Thymus (tissue), 11 donors: ENCODE measurements at regions not wholly inside any gene's neighbourhood (a gene's known extent, or its start where the extent isn't known, plus 50 kb on each side); places are given as distances from the start of the nearest gene placed in this dataset.
A peak's percentile ranks its signal among the peaks of the same experiment; 100 is the strongest.

Source experiments
- DNase-seq, 9 donors: peaks; one replicate each; pipeline ENCODE4 v3.0.0-alpha.2; 2013; ENCODE audit warnings: low spot score in 9 of 9, low read depth in 6 of 9, missing footprints in 1 of 9
- H3K27ac ChIP-seq, 2 donors: one replicate each; pipeline ENCODE4 v1.5.1; 2013; ENCODE audit warnings: control low read depth in 1 of 2, low read depth in 1 of 2, low read length in 1 of 2, mild to moderate bottlenecking in 1 of 2, moderate library complexity in 1 of 2
- H3K27me3 ChIP-seq, 2 donors: one replicate each; pipeline ENCODE4 v1.5.1; 2013; ENCODE audit warnings: low read length in 1 of 2; ENCODE audit not compliant: control insufficient read depth in 2 of 2, insufficient read depth in 1 of 2
- H3K36me3 ChIP-seq, 2 donors: one replicate each; pipeline ENCODE4 v1.5.1; 2013; ENCODE audit warnings: low read length in 1 of 2, mild to moderate bottlenecking in 1 of 2, moderate library complexity in 1 of 2; ENCODE audit not compliant: control insufficient read depth in 2 of 2, insufficient read depth in 2 of 2
- H3K4me1 ChIP-seq, 2 donors: one replicate each; pipeline ENCODE4 v1.5.1; 2013; ENCODE audit warnings: low read length in 2 of 2; ENCODE audit not compliant: control insufficient read depth in 2 of 2, insufficient read depth in 2 of 2
- H3K4me3 ChIP-seq, 2 donors: one replicate each; pipeline ENCODE4 v1.5.1; 2013; ENCODE audit warnings: low read length in 2 of 2, control low read depth in 1 of 2, mild to moderate bottlenecking in 1 of 2
- H3K9me3 ChIP-seq, 2 donors: one replicate each; pipeline ENCODE4 v1.5.1; 2013; ENCODE audit warnings: low read length in 1 of 2, mild to moderate bottlenecking in 1 of 2; ENCODE audit not compliant: control insufficient read depth in 2 of 2, insufficient read depth in 1 of 2
- WGBS: extraction: QIAGEN DNeasy Blood & Tissue Kit; methylation state at CpG from one replicate; pipeline ENCODE4 v1.1.7; 2013; 5-methylcytosine and 5-hydroxymethylcytosine counted together
- donor health status: healthy.

DNA sequence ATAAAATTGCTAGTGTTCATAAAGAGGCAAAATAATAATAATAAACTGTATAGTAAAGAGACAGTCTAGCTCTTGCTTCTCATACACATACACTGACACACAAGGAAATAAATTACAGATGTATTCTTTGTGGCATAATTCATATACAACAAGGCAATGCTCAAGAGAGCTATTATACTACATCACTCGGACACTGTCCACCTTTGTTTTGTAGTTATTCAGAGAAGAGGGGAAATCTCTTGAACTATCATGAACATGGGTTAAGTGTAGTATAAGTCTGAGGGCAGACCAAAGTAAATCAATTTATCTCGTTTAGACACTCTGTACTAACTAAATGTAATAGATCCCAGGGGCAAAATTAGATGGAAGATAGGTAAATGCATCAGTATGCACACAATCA lies 72.7 kb upstream of the PHIP start:
- Histone ChIP-seq H3K4me1 (no peaks in the 10 kb centered on the region), H3K4me3 (no peak overlapping the region), H3K27ac (no peak overlapping the region), H3K27me3 (no peaks in the 10 kb centered on the region), H3K36me3 (no peaks in the 10 kb centered on the region), H3K9me3 (no peaks in the 10 kb centered on the region)
- WGBS = 87% methylated on average over 2 of the region's 2 CpGs
- DNase-seq = no peak

DNA sequence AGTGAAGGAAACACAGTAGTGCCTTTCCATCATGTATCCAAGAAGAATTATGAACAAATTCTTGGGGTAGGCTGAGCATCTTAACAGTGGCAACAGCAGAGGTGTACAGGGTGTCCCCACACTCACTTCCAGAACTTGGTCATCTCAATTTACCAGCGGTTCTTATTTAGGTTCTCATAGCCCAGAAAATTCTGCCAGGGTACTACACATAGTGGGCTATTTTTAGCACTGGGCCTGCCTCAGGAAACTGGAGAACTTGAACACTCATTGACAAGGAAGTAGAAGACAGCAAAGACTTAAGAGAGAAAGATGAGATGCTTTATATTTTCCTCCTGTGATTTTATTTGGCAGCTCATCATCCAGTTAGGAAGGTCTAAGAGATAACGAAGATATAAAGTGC lies 71.8 kb upstream of the PHIP start:
- no peak overlapping the region for H3K4me3 ChIP-seq
- no peak overlapping the region for H3K27ac ChIP-seq
- H3K36me3 ChIP-seq = no peaks in the 10 kb centered on the region
- H3K9me3 ChIP-seq = no peaks in the 10 kb centered on the region
- WGBS = 87% methylated on average over 2 of the region's 2 CpGs
- no peaks in the 10 kb centered on the region for H3K27me3 ChIP-seq
- no peak for DNase-seq
- no peaks in the 10 kb centered on the region for H3K4me1 ChIP-seq

DNA sequence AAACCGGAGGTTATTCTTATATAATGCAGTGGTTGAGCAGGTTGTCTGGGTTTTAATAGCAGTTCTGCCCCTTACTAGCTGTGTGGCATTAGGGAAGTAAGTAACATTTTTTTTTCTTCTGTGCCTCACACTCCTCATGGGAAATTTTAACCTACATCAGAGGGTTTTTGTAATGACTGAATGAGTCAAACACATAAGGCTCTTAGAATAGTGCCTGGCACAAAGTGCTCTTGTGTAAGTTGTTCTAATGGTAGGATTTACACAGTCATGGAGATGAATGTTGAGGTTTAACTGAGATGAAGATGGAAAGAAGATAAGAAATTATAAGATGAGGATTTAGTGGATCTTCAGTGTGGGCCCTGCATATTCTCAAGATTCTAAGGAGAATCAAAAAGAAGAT lies 68.4 kb upstream of the PHIP start:
- no peak overlapping the region for H3K27ac ChIP-seq
- H3K4me3 ChIP-seq = no peak overlapping the region
- H3K9me3 ChIP-seq = no peaks in the 10 kb centered on the region
- no peak for DNase-seq
- H3K27me3 ChIP-seq = no peaks in the 10 kb centered on the region
- no peaks in the 10 kb centered on the region for H3K4me1 ChIP-seq
- H3K36me3 ChIP-seq = no peaks in the 10 kb centered on the region
- 95% methylated on average over 1 of the region's 1 CpG for WGBS

DNA sequence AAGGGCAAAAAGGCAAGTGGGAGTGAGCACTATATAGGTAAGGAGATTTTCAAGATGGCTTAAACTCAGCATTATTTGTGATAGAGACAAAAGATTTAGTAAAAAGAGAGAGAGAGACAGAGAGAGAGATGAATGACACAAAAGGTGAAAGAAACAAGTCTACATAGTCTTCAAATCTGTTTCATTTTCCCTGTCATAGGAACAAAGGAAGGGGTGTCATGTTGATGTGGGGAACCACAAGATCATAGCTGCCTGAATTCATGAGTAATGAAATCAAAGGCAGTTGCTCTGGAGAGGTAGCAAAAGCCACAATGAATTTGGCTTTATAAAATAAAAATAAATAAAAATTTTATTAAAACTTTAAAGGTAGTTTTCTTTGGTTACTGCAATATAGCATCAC lies 67.2 kb upstream of the PHIP start:
- no peaks in the 10 kb centered on the region for H3K4me1 ChIP-seq
- no peaks in the 10 kb centered on the region for H3K27me3 ChIP-seq
- DNase-seq = peak in 1 of 9 donors; percentile 5
- no peak overlapping the region for H3K4me3 ChIP-seq
- no peaks in the 10 kb centered on the region for H3K9me3 ChIP-seq
- no peak overlapping the region for H3K27ac ChIP-seq
- no peaks in the 10 kb centered on the region for H3K36me3 ChIP-seq

DNA sequence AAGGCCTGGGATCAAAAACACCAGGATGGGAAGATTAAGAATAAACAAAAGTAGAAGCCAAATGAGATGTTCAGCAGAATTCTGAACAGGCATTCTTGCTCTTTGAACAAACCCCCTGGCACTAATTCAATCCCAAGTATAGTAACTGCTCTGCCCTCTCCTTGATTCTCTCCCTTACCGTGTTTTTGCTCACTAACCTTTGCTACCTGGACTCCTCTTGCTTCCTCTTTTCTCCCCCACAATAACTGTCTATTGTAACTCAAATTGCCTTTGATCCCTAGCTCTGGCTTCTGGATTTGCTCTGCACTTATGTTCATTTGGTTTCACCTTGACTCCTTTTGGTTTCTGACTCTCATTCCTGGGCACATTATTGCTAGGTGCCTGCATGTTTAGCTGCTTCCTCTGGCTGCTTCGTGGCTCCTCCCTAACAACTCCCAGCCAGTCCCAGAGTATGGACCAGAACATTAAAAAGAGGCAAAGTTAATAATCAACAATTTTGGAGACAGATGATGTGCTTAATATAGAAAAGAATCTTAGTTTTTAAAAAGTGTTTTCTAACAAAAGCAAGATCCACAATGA lies 65.4 kb upstream of the PHIP start:
- Histone ChIP-seq H3K27me3 (no peaks in the 10 kb centered on the region), H3K27ac (no peak overlapping the region), H3K4me3 (no peak overlapping the region), H3K9me3 (no peaks in the 10 kb centered on the region), H3K4me1 (no peaks in the 10 kb centered on the region), H3K36me3 (no peaks in the 10 kb centered on the region)
- WGBS = 73% methylated on average over 2 of the region's 2 CpGs
- DNase-seq = no peak

DNA sequence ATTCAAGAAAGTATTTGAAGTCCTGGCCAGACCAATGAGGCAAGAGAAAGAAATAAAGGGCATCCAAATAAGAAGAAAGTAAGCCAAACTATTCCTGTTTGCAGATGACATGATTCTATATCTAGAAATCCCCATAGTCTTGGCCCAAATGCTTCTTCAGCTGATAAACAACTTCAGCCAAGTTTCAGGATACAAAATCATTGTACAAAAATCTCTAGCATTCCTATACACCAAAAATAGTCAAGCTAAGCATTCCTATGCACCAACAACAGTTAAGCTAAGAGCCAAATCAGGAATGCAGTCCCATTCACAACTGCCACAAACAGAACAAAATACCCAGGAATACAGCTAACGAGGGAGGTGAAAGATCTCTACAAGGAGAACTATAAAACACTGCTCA lies 60.1 kb upstream of the PHIP start:
- no peaks in the 10 kb centered on the region for H3K36me3 ChIP-seq
- H3K4me3 ChIP-seq = no peak overlapping the region
- 92% methylated on average over 1 of the region's 1 CpG for WGBS
- no peaks in the 10 kb centered on the region for H3K27me3 ChIP-seq
- no peak for DNase-seq
- H3K4me1 ChIP-seq = no peaks in the 10 kb centered on the region
- H3K27ac ChIP-seq = no peak overlapping the region
- peaks cover 0 to 4% of the 10 kb centered on the region in 2 donors for H3K9me3 ChIP-seq

DNA sequence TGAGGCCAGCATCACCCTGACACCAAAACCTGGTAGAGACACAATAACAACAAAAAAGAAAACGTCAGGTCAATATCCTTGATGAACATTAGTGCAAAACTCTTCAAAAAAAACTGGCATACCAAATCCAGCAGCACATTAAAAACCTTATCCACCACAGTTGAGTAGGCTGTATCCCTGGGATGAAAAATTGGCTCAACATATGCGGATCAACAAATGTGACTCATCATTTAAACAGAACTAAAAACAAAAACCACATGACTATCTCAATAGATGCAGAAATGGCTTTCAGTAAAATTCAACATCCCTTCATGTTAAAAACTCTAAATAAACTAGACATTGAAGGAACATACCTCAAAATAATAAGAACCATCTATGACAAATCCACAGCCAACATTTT lies 59.6 kb upstream of the PHIP start:
- Histone ChIP-seq H3K36me3 (no peaks in the 10 kb centered on the region), H3K4me1 (no peaks in the 10 kb centered on the region)
- 72% methylated on average over 2 of the region's 2 CpGs for WGBS

DNA sequence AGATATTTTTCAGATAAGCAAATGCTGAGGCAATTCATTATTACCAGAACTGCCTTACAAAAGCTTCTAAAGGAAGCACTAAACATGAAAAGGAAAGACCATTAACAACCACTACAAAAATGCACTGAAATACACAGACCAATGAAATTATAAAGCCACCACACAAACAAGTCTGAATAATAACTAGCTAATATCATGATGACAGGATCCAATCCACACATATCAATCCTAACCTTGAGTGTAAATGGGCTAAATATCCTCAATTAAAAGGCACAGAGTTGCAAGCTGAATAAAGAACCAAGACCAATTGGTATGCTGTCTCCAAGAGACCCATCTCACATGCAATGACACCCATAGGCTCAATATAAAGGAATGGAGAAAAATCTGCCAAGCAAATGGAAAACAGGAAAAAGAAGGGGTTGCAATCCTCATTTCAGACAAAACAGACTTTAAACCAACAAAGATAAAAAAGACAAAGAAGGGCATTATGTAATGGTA lies 58.0 kb upstream of the PHIP start:
- Histone ChIP-seq H3K36me3 (no peaks in the 10 kb centered on the region), H3K4me3 (no peak overlapping the region), H3K27me3 (no peaks in the 10 kb centered on the region), H3K9me3 (peaks cover 0 to 4% of the 10 kb centered on the region in 2 donors), H3K27ac (no peak overlapping the region), H3K4me1 (no peaks in the 10 kb centered on the region)
- no peak for DNase-seq

More for the DNA sequence above, 59.6 kb upstream of the PHIP start:
- no peak for DNase-seq
- Histone ChIP-seq H3K27ac (no peak overlapping the region), H3K4me3 (no peak overlapping the region), H3K27me3 (no peaks in the 10 kb centered on the region), H3K9me3 (peaks cover 0 to 4% of the 10 kb centered on the region in 2 donors)

DNA sequence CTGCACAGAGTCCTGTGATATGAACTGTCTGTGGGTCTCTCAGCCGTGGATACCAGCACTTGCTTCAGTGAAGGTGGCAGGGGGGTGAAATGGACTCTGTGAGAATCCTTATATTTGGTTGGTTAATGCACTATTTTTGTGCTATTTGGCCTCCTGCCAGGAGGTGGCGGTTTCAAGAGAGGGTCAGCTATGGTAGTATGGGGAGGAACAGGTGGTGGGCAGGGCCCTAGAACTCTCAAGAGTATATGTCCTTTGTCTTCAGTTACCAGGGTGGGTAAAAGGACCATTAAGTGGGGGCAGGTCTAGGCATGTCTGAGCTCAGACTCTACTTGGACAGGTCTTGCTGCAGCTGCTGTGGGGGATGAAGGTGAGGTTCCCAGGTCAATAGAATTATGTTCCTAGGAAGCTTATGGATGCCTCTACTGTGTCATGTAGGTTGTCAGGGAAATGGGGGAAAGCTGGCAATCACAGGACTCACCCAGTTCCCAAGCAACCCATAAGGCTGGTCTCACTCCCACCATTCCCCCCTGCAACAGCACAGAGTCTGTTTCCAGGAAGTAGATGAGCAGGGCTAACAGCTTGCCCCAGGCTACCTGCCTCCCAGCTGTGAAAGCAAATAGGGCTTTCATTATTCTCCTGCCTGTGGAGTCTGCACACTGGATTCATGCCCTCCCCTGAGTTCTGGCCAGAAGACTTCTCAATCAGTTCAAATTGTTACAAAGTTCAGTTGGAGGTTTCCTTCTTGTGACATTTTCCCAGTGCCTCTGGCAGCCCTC lies 56.8 kb upstream of the PHIP start:
- no peaks in the 10 kb centered on the region for H3K4me1 ChIP-seq
- H3K36me3 ChIP-seq = no peaks in the 10 kb centered on the region
- H3K4me3 ChIP-seq = no peak overlapping the region
- DNase-seq = no peak
- H3K9me3 ChIP-seq = peaks cover 0 to 4% of the 10 kb centered on the region in 2 donors
- H3K27ac ChIP-seq = no peak overlapping the region
- 84% methylated on average over 2 of the region's 2 CpGs for WGBS
- H3K27me3 ChIP-seq = no peaks in the 10 kb centered on the region
